Loucy (cell line): ENCODE measurements at regions not wholly inside any gene's neighbourhood (a gene's known extent, or its start where the extent isn't known, plus 50 kb on each side); places are given as distances from the start of the nearest gene placed in this dataset.

ENCODE experiments used
- CTCF ChIP-seq: fragments of 200-600 bp; sonication (generic); conservative IDR thresholded peaks from 2 replicates; pipeline ENCODE4 v1.5.1; 2014; ENCODE audit warnings: mild to moderate bottlenecking, antibody characterized with exemption, low read length
- EZH2phosphoT487 ChIP-seq: fragments of 200-600 bp; IDR thresholded peaks from 2 replicates; pipeline ENCODE4 v1.6.1; 2018; ENCODE audit warnings: antibody characterized with exemption, mild to moderate bottlenecking, moderate library complexity, borderline replicate concordance

GRCh38 chr9:32882705-32883104, 99.4 kb downstream of the TMEM215 start:
- TF ChIP-seq CTCF (no peak), EZH2phosphoT487 (no peak)
